Fibroblast of peridontal ligament (primary cell): ENCODE measurements at regions not wholly inside any gene's neighbourhood (a gene's known extent, or its start where the extent isn't known, plus 50 kb on each side); places are given as distances from the start of the nearest gene placed in this dataset.
"Not testable (repeated sequence)": the region's sequence is repeated elsewhere in the genome, so short reads cannot be mapped to it uniquely, and the experiment has no call there.

Experiments used
- DNase-seq: peaks from one replicate; pipeline ENCODE4 v3.0.0-alpha.2; 2010; ENCODE audit errors: extremely low read depth

DNA sequence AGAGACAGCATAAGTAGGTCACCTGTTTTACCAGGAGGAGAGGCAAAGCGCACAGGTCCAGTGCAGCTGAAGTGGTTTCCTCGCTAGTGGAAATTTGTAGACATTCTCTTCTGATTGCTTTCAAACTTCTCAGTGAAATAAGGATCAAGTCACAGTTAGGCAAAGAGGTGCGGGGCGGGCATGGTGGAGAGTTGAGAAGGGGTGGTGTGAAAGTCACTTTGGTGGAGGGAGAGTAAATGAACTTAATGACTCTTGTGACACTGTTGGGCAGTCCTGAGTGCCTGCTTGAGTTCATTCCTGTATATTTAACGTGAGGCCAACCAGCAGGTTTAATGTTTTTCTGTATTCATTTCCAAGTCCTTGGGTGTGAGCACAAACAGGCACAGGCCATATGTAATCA, 235.6 kb downstream of the TRIML1 start:
- no peak for DNase-seq

DNA sequence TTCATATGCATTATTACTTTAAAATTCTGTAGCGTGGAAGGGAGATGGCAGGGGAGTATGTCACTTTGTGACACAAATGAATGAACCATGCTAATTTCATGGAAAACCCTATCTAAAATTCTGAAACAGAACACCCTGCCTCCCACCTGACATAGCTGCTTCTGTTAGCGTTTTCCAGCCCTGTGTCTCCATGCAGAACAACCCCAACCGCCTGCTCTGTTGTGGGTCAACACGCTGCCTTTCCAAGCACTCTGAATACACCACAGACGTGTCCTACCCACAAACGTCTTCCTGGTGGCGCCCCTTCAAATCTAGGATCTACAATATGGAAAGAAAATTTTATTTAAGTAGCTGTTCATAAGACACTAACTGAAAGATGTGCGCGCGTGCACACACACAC, 238.6 kb downstream of the TRIML1 start:
- DNase-seq = no peak

DNA sequence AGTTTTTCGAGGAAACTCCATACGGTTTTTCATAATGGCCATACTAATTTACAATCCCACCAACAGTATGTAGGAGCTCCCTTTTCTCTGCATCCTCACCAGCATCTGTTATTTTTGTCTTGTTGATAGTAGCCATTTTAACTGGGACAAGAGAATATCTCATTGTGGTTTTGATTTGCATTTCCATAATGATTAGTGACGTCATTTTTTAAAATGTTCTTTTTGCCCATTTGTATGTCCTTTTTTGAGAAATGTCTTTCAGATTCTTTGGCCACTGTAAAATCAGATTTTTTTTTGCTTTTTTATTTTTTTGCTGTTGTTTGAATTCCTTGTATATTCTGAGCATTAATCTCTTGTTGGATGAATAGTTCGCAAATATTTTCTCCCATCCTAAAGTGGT, 243.9 kb downstream of the TRIML1 start:
- no peak for DNase-seq

DNA sequence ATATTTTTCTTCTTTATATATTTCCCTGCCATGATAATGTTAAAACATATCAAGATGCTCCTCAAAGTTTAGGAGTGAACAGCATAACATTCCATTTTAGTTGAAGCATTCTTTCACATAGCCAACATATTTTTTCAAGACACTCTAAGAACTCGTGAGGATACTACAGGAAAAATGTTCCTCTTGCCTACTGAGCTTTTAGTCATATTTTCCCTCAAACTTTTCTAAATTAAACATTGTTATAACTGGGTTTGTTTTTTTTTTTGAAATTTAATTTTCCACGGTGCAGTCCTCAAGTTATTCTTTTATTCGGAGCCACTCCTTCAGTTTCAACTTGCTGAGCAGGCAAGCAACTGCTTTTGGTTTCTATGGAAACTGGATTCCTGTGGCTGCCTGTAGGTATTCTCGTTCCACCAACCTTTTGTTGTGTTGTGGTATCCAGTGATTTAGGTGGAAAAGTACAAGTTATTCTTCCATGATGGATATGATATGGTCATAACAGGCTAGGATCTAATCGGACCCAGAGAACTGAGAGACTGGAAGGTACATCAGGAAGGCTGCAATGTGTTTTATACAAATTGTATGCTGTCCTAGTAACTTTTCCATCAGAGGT, 248.0 kb downstream of the TRIML1 start:
- DNase-seq = peak; percentile 62

DNA sequence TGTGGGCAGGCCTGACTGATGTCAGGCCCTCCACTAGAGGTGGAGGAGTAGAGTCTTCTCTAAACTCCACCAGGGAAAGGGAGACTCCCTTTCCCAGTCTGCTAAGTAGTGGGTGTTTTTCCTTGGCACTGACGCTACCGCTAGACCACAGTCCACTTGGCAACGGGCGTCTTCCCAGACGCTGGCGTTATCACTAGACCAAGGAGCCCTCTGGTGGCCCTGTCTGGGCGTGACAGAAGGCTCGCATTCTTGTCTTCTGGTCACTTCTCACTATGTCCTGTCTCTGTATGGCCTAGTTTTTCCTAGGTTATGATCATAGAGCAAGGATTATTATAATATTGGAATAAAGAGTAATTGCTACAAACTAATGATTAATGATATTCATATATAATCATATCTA, 252.1 kb downstream of the TRIML1 start:
- not testable (repeated sequence) for DNase-seq

DNA sequence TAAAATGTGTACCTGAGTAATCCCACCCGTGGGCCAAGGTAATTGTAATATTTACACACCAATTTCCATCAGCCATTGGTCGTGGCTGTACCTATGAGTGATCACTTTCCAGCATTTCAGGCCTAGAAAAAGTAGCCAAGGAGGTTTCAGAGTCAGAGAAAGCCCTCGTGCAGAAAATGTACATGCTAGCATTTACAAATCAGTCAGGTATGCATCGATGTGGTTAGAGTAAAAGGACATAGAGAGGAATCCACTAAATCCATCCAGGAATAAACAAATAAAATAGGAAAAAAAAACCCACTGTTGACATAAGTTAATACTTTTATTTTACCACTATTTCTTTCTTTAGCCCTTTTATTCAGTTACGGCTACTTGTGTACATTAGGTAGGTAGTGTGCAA, 256.8 kb downstream of the TRIML1 start:
- DNase-seq = no peak

DNA sequence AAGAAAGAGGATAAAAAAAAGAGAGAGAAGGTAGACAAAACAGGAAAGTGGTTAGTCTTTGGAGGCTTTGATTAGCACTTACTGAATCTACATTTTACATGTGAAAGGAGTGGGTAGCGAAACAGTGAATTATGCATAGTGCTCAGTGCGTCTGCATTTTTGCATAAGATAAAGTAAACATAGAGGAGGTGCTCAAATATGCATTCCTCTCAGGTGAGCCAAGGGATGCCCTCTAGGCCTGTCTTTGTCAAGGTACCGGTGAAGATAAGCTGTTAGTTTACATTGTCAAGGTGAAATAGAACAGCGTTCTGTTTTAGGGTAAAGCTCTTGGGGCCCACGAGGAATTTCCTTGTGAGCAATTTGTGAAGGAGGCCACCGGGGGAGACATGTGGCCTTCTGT, 260.6 kb downstream of the TRIML1 start:
- no peak for DNase-seq

DNA sequence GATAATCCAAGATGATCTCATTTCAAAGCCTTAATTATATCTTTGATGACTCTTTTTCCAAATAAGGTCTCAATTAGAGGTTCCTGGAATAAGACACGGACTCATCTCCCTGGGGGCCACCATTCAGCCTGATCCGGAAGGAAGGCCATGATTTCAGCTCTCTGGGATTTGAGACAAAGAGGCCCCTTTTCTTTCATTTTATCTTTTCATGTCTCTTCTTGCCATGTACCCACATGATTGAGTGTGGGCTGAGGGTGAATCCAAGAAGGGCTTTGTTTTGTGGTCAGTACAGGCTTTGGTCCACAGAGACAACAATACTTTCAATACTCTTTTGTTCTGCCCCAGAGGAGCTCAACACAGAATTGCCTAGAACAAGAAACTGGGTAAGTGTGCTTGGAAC, 261.2 kb downstream of the TRIML1 start:
- DNase-seq = peak; percentile 80

DNA sequence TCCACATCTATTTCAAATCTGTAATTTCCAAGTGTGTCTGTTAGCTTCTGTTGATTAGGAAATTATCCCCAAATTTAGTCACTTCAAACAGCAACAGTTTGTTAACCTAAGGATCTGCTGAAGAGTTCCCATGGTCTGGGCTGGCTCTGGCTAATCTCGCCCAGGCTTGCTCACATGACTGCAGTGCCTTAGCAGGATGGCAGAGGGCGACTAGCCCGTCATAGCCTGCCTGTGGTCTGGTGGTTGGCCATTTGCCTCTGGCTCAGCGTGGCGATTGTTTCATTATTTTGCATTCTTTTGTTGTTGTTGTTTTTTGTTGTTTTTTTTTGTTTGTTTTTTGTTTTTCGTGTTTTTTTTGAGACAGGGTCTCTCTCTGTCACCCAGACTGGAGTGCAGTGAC, 264.0 kb downstream of the TRIML1 start:
- no peak for DNase-seq

DNA sequence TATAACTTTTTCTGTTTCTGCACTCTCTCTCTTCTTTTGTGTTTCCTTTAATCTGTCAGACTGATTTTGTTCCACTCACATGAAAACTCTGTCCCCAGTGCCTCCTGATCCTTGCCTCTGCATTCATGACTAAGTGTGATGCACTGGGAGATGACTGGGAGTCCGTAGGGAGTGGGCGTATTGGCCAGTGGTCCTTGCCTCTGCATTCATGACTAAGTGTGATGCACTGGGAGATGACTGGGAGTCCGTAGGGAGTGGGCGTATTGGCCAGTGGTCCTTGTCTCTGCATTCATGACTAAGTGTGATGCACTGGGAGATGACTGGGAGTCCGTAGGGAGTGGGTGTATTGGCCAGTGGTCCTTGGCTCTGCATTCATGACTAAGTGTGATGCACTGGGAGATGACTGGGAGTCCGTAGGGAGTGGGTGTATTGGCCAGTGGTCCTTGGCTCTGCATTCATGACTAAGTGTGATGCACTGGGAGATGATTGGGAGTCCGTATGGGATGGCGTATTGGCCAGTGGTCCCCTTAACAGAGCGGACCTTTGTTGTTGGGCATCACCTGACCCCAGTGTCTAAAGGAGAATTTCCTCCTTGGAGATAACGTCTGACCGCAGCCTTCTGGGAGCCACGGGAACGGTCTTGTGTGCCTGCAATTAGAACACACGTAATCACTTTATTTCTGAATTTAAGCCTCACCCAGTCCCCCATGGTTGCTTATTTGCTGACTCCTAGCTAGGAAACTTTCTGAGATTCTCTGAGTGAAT, 266.0 kb downstream of the TRIML1 start:
- DNase-seq = peak; percentile 71

DNA sequence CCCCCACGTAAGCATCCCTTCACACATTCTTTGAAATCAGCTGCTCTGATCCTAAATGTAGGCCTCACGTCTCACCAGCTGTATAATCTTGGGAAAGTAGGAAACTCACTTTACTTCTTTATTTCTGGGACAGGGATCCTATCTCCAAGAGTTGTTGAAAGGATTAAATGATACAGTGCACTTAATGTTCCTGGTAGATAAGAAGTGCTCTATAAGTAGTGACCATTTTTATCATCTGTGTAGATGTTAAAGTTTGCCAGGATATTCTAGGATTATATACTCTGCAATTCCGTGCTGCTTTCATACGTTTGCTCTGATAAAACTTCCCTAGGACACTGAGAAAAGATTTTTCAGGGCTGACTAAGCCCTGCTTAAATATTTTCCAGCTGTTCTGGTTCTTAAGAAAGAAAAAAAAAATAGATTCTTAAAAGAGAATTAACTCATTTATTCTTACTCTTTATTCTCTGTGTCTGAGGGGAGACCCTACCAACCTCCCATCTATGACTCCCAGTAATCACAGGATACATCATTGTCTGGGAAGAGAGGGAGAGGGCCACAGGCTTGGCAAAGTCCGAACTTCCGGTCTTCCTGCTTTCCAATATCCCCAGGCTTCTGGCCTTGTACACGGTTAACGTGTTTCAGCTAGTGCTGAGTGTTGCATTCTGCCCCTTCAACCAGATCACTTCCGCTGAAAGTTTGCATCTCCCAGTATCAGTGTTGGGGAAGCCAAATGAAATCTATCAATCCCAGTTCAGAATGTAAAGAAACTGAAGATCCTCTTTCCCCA, 269.2 kb downstream of the TRIML1 start:
- peak; percentile 82 for DNase-seq

DNA sequence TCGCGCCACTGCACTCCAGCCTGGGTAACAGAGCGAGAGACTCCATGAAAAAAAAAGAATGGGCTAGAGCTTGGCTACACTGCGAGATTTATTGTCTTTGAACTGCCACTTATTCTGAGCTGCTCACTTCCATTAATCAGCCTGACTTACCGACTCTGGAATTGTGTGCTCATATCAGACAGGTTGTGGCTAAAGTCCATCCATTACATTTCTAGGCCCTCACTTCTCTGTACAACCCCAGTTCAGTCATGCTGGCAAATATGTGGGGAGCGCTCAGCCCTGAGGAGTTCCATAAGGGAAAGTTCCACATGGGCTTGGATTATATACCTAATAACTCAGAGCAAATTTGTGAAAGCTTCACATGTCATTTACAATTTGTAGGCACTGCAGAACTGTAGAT, 270.6 kb downstream of the TRIML1 start:
- DNase-seq = no peak

DNA sequence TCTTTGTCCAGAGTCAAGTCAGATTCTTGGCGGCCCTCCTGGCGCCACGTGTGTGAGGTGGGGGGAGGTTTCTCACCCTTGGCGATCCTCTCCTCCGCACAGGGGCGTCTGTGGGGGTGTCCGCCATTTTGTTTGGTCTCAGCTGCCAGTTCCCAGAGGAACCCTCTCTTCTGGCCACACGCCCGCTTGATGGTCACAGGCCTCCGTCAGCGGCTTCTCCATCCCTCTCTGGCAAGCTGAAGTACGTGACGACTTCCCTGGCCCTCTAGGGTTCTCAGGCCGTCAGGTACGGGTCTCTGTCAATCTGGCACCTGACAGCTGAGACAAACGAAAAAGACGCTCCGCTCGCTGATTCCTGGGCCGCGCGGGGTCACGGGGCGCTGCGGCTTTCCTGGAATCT, 272.6 kb downstream of the TRIML1 start:
- DNase-seq = no peak

DNA sequence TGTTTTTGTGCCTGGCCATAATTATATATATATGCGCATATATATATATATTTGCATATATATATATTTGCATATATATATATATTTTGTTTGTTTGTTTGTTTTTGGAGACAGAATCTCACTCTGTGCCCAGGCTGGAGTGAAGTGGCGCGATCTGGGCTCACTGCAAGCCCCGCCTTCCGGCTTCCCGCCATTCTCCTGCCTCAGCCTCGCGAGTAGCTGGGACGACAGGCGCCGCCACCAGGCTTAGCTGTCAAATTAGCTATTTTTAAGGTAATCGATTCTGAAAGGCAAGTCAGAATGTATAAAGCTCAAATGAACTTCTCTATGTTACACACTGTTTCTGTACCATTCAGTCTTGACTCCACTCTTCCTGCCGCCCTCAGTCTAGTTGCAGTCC, 273.3 kb downstream of the TRIML1 start:
- no peak for DNase-seq

DNA sequence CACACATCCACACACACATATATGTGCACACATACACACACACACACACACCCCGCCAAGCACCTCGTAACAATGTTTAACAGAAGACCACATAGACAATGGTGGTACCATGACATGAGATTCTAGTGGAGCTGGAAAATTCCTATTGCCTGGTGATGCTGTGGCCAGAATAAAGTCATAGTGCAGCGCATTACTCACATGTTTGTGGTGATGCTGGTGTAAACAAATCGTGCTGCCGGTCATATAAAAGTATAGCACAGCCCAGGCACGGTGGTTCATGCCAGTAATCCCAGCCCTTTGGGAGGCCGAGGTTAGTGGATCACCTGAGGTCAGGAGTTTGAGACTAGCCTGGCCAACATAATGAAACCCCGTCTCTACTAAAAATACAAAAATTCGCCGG, 275.2 kb downstream of the TRIML1 start:
- DNase-seq = no peak

DNA sequence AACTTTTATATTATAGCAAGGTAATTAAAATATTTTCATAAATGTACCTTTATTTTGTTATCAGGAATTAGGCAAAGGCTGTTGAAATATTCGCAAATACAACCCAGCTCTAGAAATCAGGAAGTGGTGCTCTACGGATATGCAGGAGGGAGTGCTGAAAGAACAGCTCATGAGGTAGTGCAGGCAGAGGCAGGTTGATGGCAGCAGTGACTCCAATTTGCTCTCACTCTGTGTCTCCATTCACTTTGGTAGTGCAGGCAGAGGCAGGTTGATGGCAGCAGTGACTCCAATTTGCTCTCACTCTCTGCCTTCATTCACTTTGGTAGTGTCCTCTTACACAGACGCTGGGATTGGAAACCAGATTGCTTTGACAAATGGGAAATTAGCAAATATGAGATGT, 277.9 kb downstream of the TRIML1 start:
- DNase-seq = no peak

DNA sequence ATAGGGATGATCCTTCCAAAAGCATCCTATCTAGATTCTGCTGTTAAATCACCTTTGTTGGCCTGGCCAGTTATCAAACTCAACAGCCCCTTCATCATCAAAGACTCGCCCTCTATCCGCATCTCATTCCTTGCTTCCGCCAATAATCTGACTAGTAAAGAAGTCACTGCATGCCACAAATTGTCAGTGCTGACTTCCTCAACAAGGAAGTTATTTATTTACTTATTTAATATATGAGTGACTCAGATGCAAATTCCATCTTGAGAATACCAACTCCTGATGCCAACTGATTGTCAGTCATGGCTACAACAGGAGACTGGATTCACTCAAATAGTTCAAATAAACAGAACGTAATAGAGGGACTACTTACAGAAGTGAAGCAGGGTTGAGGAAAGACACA, 283.8 kb downstream of the TRIML1 start:
- peak; percentile 31 for DNase-seq

DNA sequence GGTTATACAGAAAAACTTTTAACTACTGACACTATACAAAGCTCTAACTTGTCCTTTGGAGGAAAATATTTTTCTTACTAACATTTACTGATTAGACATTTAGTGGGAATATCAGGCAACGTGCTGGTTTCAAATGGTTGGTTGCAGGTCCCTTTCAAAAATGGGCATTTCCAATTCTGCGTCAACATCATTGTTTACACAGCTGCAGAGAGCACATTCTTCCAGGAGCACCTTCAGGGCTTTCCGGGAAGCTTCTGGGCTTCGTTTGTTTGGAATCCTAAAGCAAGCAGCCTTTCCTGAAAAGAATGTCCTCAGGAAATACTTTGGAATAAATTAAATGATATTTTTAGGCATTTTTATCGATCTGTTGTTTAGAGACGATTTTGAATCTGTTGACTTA, 289.7 kb downstream of the TRIML1 start:
- peak; percentile 27 for DNase-seq

DNA sequence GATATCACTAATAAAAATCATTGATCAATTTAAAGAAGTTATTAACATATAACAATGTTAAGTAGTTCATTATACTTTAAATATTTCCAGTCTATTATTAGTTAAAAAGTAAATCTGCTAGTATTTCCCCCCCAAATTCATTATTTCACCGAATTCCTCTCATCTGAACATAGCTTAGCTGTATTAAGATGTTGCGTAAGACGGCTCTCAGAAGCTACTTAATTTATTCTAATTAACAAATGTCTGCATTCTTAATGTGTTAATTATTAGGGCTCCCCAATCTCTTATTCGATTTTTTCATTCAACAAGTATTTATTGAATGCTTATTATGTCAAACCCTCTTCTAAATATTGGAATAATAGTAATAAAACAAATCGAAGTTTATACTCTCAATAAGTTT, 290.7 kb downstream of the TRIML1 start:
- DNase-seq = no peak

DNA sequence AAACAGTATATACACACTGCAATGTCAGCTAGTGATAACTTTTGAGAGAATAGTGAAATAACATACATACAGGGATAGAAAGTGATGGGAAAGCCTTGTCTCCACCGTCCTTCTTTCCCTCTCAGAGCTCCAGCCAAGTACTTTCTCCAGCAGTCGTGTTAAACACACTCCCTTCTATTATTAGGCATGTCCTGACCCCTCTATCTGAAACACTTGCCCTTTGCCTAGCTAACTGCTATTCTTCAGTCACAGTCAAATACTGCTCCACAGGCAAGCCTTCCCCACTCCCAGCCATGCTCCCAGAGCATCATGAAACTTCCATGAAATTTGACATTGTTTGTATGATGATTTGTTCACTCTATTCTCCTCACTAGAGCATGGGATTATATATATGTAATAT, 291.1 kb downstream of the TRIML1 start:
- no peak for DNase-seq

DNA sequence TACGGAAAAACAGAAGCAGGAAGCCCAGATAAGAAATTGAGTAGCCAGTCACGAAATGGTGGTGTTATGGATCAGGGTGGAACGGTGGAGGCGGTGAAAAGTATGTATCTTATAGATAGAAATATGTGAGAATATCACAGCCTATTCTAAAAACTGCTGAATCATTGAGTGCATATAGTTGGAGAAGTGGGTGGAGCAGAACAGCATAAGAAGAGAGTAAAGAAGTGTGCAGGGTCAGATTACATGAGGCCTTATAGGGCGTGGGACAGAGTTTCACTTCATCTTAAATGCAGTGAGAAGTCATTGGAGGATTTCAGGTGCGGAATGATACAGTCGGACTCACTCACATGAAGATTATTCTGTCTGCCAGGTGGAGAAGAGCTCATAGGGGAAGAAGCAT, 293.1 kb downstream of the TRIML1 start:
- DNase-seq = no peak

DNA sequence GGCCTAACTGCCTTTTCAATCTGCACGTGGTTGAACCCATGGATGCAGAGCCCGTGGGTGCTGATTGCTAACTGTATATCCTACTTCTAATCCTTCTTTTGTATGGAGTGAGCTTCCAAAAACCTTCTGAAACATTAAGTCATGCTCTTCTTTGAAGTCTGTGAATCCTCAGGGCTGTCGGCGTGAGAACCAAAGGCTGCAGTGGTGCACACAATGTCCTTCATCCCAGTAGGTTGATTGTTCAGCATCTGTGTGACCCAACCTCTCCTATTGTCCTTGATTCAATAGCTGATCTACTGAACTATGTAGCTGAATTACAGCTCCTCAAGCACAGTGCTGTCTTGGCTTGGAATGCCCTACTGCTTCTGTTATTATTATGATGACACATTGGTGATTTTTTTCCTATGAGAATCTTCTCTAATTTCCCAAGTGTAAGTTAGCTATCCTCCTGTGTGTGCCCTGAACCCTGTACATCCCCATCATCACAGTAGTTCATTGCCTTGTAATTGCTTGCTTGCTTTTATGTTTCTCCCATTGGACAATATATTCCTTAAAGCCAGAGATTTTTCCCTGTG, 294.6 kb downstream of the TRIML1 start:
- peak; percentile 35 for DNase-seq

DNA sequence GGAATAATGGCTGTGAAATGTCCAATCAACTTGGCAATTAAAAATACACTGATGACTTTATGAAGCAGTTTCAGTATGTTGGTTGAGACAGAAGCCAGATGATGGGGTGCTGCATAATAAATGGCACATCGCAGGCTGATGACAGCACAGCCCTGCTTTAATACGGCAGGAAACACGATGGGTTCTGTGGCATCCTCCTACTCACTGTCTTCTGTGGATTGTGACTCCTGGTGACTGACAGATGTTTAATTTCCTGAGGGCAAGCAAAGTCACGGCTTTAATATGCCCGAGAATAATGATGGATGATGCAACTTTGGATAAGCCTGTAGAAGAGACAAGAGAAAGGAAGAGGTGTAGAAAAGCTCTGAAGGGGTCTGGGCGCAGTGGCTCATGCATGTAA, 295.4 kb downstream of the TRIML1 start:
- DNase-seq = no peak
